SU-DHL-6 (cell line): ENCODE measurements at regions not wholly inside any gene's neighbourhood (a gene's known extent, or its start where the extent isn't known, plus 50 kb on each side); places are given as distances from the start of the nearest gene placed in this dataset.

Experiments
- EZH2phosphoT487 ChIP-seq: fragments of 200-600 bp; sonication (generic), shearing (Covaris generic); conservative IDR thresholded peaks from 2 replicates; pipeline ENCODE4 v1.6.1; 2018; ENCODE audit warnings: mild to moderate bottlenecking, antibody characterized with exemption, low read length, moderate library complexity, mixed read lengths
- TF ChIP-seq, protein P1 (sequence below): fragments of 200-600 bp; sonication (generic); IDR thresholded peaks from one replicate; pipeline ENCODE4 v1.5.1; 2017; ENCODE audit warnings: antibody characterized with exemption, mild to moderate bottlenecking, low read length, moderate library complexity; ENCODE audit not compliant: insufficient read depth, poor library complexity, severe bottlenecking

DNA sequence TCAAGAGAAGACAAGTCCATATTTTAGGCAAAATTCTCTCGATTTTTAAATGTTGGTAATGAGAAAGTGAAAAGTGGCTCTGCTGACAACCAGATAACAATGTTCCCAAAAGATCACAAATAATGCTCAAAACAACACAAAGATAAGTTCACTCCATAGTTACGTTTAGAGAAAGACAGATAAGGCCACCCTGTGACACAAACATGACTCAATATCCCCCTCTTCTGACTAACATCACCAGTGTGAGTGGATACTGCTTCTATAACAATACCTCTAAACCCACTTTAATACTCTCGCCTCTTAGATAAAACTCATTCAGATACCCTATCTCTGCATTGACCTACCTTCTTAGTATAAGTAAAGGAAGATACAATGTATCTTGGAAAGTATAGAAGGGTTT lies 51.2 kb upstream of the RGS7 start:
- TF ChIP-seq, protein P1, sequence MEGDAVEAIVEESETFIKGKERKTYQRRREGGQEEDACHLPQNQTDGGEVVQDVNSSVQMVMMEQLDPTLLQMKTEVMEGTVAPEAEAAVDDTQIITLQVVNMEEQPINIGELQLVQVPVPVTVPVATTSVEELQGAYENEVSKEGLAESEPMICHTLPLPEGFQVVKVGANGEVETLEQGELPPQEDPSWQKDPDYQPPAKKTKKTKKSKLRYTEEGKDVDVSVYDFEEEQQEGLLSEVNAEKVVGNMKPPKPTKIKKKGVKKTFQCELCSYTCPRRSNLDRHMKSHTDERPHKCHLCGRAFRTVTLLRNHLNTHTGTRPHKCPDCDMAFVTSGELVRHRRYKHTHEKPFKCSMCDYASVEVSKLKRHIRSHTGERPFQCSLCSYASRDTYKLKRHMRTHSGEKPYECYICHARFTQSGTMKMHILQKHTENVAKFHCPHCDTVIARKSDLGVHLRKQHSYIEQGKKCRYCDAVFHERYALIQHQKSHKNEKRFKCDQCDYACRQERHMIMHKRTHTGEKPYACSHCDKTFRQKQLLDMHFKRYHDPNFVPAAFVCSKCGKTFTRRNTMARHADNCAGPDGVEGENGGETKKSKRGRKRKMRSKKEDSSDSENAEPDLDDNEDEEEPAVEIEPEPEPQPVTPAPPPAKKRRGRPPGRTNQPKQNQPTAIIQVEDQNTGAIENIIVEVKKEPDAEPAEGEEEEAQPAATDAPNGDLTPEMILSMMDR, result no peak
- TF ChIP-seq EZH2phosphoT487, result no peak
